ENCODE measurements at regions not wholly inside any gene's neighbourhood (a gene's known extent, or its start where the extent isn't known, plus 50 kb on each side); places are given as distances from the start of the nearest gene placed in this dataset.

- H3K9me3 ChIP-seq: no peaks in the 10 kb centered on the region
- no peaks in the 10 kb centered on the region for H3K36me3 ChIP-seq
- no peak overlapping the region for H3K27ac ChIP-seq
- H3K4me3 ChIP-seq: no peak overlapping the region
- peaks cover 4% of the 10 kb centered on the region for H3K27me3 ChIP-seq
- TF ChIP-seq CTCF (IDR thresholded peaks at IDR 0.05): no peak
- no peak for TF ChIP-seq POLR2AphosphoS5 (IDR thresholded peaks at IDR 0.05)
- no peak for TF ChIP-seq POLR2A (IDR thresholded peaks at IDR 0.05)
- TF ChIP-seq EP300 (IDR thresholded peaks at IDR 0.05): no peak
- WGBS, 2 donors (ENCODE audit: low coverage in 1 of 2): 71 to 83% methylated on average over 6 to 8 of the region's 8 CpGs
- no peaks in the 10 kb centered on the region for H3K4me1 ChIP-seq
- no peak for ATAC-seq
Observed at GRCh38 chr10:62907470-62908212, 91.5 kb upstream of the EGR2 start.

- H3K4me1 ChIP-seq: no peaks in the 10 kb centered on the region
- TF ChIP-seq POLR2AphosphoS5 (IDR thresholded peaks at IDR 0.05): no peak
- no peak for TF ChIP-seq POLR2A (IDR thresholded peaks at IDR 0.05)
- no peak for TF ChIP-seq CTCF (IDR thresholded peaks at IDR 0.05)
- no peak for TF ChIP-seq EP300 (IDR thresholded peaks at IDR 0.05)
- WGBS, 2 donors (ENCODE audit: low coverage in 1 of 2): 47 to 93% methylated on average over 3 to 5 of the region's 5 CpGs
- H3K4me3 ChIP-seq: no peak overlapping the region
- H3K27ac ChIP-seq: no peak overlapping the region
- H3K27me3 ChIP-seq: peaks cover 4% of the 10 kb centered on the region
- H3K9me3 ChIP-seq: no peaks in the 10 kb centered on the region
- no peak for ATAC-seq
- no peaks in the 10 kb centered on the region for H3K36me3 ChIP-seq
Observed at GRCh38 chr10:62904281-62904875, 88.2 kb upstream of the EGR2 start.

GRCh38 chr10:62903828-62904227 is 87.7 kb upstream of the EGR2 start:
- H3K9me3 ChIP-seq: no peaks in the 10 kb centered on the region
- H3K36me3 ChIP-seq: no peaks in the 10 kb centered on the region
- no peak for ATAC-seq
- TF ChIP-seq POLR2A (IDR thresholded peaks at IDR 0.05): no peak
- no peak for TF ChIP-seq POLR2AphosphoS5 (IDR thresholded peaks at IDR 0.05)
- no peak for TF ChIP-seq CTCF (IDR thresholded peaks at IDR 0.05)
- no peak for TF ChIP-seq EP300 (IDR thresholded peaks at IDR 0.05)
- H3K27me3 ChIP-seq: peaks cover 4% of the 10 kb centered on the region
- no peaks in the 10 kb centered on the region for H3K4me1 ChIP-seq
- no peak overlapping the region for H3K27ac ChIP-seq
- 50 to 71% methylated on average over 1 of the region's 1 CpG for whole genome bisulfite sequencing, 2 donors (ENCODE audit: low coverage in 1 of 2)
- H3K4me3 ChIP-seq: no peak overlapping the region

GRCh38 chr10:62900829-62901571 is 84.8 kb upstream of the EGR2 start:
- TF ChIP-seq POLR2AphosphoS5 (IDR thresholded peaks at IDR 0.05) (no peak), POLR2A (IDR thresholded peaks at IDR 0.05) (no peak), CTCF (IDR thresholded peaks at IDR 0.05) (no peak), EP300 (IDR thresholded peaks at IDR 0.05) (no peak)
- Histone ChIP-seq H3K4me3 (no peak overlapping the region), H3K9me3 (no peaks in the 10 kb centered on the region), H3K36me3 (no peaks in the 10 kb centered on the region), H3K27ac (no peak overlapping the region), H3K27me3 (peaks cover 4% of the 10 kb centered on the region), H3K4me1 (no peaks in the 10 kb centered on the region)
- WGBS, 2 donors (ENCODE audit: low coverage in 1 of 2): 83 to 85% methylated on average over 2 to 4 of the region's 4 CpGs
- ATAC-seq: no peak

Data from gastroesophageal sphincter (tissue), 4 donors.